ENCODE measurements at regions not wholly inside any gene's neighbourhood (a gene's known extent, or its start where the extent isn't known, plus 50 kb on each side); places are given as distances from the start of the nearest gene placed in this dataset.

- TF ChIP-seq, protein P1, sequence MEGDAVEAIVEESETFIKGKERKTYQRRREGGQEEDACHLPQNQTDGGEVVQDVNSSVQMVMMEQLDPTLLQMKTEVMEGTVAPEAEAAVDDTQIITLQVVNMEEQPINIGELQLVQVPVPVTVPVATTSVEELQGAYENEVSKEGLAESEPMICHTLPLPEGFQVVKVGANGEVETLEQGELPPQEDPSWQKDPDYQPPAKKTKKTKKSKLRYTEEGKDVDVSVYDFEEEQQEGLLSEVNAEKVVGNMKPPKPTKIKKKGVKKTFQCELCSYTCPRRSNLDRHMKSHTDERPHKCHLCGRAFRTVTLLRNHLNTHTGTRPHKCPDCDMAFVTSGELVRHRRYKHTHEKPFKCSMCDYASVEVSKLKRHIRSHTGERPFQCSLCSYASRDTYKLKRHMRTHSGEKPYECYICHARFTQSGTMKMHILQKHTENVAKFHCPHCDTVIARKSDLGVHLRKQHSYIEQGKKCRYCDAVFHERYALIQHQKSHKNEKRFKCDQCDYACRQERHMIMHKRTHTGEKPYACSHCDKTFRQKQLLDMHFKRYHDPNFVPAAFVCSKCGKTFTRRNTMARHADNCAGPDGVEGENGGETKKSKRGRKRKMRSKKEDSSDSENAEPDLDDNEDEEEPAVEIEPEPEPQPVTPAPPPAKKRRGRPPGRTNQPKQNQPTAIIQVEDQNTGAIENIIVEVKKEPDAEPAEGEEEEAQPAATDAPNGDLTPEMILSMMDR (conservative IDR thresholded peaks at IDR 0.05 in 1 of 2, IDR thresholded peaks at IDR 0.05 in 1 of 2; ENCODE audit: low read depth in 1 of 2, low read length in 2 of 2) = no peak
- no peak for TF ChIP-seq EZH2 (IDR thresholded peaks at IDR 0.05; ENCODE audit: low read length, missing control alignments)
These were observed 50.1 kb upstream of the SMOC2 start for GRCh38 chr6:168390749-168391420.
